Peyer's patch (tissue), 4 donors: ENCODE measurements at regions not wholly inside any gene's neighbourhood (a gene's known extent, or its start where the extent isn't known, plus 50 kb on each side); places are given as distances from the start of the nearest gene placed in this dataset.

Source experiments
- CTCF ChIP-seq, 6 experiments: fragments of 450-650 bp in 4 of 6; fragments of 200-600 bp in 2 of 6; sonication (generic) in 1 of 6; IDR thresholded peaks; one replicate each; pipeline ENCODE4 v1.5.1; 2017 to 2019; ENCODE audit warnings: antibody characterized with exemption in 6 of 6, mild to moderate bottlenecking in 3 of 6, moderate library complexity in 1 of 6
- POLR2A ChIP-seq, 2 donors: fragments of 450-650 bp; IDR thresholded peaks; one replicate each; pipeline ENCODE4 v1.5.1; 2017; ENCODE audit warnings: antibody characterized with exemption in 2 of 2, mild to moderate bottlenecking in 2 of 2, moderate library complexity in 2 of 2

GRCh38 chr5:38023799-38024198 lies 184.0 kb upstream of the GDNF start:
- TF ChIP-seq POLR2A (IDR thresholded peaks at IDR 0.05), result no peak
- no peak for TF ChIP-seq CTCF (IDR thresholded peaks at IDR 0.05)
